GM19372 (cell line): ENCODE measurements at regions not wholly inside any gene's neighbourhood (a gene's known extent, or its start where the extent isn't known, plus 50 kb on each side); places are given as distances from the start of the nearest gene placed in this dataset.
"Not testable (repeated sequence)": the region's sequence is repeated elsewhere in the genome, so short reads cannot be mapped to it uniquely, and the experiment has no call there.

Experiments used
- ATAC-seq: cut with Tn5 transposase; IDR thresholded peaks from one replicate; pipeline ENCODE4 v1.9.1; 2021; ENCODE audit warnings: mild to moderate bottlenecking, low read depth, moderate library complexity; ENCODE audit not compliant: unreplicated experiment

DNA sequence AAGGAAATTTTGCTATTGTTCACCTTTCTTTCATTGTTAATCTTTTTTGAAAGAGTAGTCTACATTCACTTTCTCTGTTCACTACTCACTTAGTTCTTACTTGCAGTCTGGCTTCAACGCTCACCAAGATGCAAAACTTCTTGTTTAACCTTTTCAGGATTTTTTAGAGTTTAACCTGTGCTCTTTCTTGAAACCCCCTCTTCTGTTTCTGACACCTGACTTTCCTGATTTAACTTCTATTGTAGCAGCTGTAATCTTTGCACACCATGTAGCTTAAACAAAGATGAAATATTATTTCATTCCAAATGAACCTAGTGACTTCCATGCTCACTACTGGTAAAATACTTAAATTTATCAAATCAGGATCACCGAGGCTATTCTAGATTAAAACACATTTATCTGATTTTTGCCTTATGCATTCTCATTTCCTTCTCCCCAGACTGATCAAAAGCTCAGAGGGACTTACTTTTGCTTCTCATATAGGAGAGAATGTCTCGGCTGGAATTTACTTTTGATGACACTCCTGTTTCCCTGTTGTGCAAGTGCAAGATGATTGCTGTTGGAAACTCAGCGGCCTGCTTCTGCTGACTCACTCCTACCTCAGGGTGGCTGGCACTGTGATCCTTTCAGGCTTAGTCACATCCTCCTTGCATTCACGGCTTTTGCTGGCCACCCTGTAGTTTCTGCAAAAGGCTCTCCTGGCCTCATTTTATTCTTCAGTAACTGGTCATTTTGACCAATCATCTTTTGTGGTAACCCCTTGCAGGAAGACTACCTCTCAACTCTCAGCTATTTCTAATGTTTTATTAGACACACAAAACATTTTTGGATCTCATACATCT, 109.3 kb upstream of the IFNE start:
- ATAC-seq, result no peak

DNA sequence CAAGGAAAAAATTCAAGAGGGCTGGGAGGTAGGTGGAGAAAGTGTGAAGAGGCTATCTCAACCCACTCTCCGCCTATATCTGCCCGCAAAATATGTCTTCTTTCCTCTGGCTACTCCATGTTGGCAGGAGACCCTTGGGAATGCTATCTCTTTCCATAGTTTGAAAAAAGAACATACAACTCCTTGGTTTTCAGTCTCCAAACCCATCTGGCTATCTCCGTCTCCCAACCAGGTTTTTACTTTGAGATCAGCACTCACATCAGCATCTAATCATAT, 109.9 kb upstream of the IFNE start:
- ATAC-seq, result no peak

DNA sequence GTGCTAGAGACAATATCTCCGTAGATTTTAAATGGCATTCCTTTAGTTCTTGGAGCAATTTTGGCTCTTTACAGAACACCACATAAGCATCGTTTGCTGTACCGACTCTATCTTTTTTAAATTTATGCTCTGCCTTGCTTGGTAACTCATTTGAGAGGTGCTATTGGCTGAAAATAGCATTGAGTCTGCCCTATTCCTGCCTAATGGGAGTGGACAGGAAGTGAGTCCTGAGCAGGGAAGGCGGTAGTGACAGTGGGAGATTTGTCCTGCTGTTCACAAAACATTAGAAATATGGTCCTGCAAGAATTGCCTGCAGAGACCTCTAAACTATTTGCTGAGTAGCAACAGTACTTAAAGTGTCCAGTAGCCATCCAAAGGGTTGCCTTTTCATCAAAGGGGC, 115.2 kb upstream of the IFNE start:
- no peak for ATAC-seq

DNA sequence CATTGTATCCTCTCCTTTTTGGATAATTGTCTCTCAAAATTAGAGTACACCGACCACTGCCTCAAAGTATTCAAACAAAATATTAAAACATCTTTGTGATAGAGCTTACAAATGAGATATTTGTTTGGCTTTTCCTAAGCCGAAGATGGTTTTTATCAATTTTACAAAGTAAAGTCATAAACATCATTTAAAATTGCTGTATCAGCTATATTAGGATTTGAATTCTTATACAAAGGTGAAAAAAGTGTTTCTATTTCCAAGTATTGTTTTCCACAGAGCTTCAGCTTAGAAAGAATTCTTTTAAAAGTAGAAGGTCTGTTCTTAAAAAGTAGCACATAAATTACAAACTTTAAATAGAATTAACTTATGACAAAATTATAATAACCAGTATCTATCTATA, 116.6 kb upstream of the IFNE start:
- no peak for ATAC-seq

DNA sequence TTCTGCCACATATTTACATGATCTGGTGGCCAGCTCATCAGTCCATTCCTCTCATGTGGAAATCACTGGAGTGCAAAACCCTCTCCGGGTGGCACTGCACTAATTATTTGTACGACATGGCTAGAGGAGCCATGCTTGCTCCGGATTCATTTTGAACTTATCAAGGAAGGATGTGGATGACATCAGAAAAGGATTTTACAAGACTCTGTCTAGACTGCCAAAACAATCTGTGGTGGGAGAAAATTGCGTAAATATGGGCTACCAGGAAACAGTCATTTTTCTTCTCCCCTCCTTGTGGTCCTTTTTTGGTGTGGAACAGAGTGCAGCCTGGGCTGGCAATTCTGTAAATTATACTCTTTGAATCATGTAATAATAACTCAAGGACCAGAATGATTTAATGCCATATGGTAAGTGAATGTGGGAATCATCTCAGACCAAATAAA, 123.4 kb upstream of the IFNE start:
- ATAC-seq, result no peak

DNA sequence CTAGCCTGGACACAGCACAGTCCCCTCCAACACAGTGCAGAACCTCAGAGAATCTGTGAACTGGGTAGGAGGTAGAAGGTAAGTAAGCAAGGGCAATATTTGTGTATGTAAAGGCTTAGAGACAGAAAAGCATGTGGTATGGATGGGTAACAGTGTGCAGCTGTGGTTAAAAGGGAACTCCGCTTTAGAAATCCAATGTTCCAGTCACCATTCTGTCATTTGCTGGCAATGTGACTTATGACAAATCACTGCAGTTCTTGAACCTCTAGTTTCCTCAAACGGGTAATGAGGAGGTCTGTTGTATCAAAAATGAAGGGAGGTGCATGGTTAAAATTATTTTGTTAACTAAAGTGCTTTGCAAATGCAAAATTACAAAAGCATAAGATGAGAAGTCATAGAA, 125.5 kb upstream of the IFNE start:
- ATAC-seq, result no peak

DNA sequence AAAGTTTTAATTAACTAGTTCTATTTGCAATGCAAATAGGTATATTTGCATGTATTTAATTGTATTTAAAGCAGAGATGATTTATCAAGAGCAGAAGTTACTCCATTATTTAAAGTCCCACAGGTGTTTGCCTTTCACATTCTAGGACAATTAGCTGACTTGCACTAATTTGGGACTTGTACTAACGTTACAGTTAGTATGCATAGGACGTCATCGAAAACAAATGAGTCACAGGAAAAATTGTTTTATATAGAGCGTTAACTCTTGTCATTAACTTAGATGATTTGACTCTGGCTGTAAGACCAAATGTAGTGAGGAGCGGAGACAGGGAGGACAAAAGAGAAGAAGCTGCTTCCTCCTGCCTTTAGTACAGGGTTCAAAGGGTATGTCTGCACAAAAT, 126.1 kb upstream of the IFNE start:
- no peak for ATAC-seq

DNA sequence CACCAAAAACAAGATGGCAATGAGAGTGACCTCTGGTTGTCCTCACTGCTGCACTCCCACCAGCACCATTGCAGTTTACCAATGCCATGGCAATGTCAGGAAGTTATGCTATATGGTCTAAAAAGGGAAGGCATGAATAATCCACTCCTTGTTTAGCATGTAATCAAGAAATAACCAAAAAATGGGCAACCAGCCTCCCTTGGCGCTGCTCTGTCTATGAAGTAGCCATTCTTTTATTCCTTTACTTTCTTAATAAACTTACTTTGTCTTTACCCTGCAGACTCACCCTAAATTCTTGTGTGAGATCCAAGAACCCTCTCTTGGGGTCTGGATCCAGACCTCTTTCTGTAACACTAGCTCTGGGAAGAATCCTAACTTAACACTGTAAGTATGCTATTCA, 127.4 kb upstream of the IFNE start:
- no peak for ATAC-seq

DNA sequence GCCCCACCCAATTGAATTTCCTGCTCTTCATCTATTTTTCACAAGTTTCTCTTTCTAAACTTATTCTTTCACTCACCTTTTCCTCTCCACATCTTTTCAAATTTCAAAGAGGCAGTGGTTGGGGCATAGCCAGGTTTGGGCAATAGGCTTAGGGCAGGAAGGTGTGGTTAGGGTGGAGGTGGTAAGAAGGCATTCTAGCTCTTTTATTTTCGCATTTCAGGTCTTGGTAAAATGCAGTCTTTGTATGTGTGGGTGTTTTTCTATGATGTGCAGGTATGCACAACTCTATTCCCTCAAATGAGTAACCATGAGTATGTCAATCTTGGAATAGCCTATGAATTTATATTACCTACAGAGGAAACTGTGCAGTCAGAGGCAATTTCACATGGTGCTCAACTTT, 129.8 kb upstream of the IFNE start:
- no peak for ATAC-seq

DNA sequence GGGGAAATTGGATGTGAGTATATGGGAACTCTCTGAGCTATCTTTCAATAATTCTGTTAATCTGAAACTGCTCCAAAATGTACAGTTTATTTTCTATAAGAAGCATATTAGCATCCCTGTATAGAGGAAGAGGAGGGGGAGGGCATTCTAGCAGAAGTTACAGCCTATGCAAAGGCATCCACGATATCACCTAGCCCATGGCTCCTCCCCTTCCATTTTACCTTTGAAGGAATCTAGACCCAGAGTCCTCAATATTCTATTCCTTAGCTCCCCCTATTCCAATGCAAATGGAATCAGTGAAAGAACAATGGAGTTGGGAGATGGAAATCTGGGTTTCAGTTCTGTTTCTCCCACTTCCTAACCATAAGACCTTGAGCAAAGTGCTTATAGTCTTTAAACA, 132.9 kb upstream of the IFNE start:
- no peak for ATAC-seq

DNA sequence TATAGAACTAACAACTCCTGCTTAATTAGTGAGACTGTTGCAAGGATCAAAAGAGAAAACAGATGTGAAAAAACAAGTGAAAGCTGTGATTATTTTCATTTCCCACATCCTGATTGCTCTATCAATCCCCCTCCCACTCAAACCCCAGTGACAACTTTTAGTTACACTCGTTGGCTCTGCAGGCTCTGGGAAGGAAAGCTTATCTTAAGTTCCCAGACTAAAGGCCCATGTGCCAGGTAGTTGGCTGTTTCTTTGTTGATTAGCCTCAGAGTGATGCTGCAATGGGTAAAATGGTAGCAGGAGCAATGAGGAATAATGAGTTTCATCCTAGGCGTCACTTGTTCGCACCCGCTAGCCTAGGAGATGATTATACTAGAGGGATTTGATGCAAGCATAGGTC, 133.3 kb upstream of the IFNE start:
- no peak for ATAC-seq

DNA sequence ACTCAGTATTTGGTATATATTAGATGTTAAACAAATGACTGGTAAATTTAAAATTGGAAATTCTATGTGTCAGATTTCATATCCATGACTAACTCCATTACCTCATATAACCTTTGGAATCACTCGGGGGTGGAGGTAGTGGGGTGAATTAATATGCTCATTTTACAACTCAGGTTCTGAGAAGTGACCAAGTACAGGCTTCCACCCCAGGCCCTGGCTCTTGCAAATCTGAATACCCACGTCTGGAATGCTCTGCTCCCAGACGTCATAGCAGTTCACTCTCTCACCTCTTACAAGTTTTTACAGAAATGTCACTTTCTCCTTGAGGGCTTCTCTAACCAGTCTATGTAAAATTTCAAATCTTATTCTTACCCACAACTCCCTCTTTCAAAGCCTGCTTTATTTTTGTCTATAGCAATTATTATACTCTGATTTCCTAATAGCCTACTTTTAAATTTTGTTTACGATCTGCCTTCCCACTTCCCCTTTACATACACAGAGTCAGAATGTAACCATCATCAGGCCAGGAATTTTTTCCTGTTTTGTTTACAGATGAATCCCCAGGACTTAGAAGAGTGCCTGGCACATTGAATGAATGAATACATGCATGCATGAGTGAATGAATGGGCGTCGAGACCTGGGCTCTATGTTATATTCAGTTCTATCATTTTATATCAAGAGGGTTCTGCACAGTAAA, 134.1 kb upstream of the IFNE start:
- ATAC-seq, result no peak

DNA sequence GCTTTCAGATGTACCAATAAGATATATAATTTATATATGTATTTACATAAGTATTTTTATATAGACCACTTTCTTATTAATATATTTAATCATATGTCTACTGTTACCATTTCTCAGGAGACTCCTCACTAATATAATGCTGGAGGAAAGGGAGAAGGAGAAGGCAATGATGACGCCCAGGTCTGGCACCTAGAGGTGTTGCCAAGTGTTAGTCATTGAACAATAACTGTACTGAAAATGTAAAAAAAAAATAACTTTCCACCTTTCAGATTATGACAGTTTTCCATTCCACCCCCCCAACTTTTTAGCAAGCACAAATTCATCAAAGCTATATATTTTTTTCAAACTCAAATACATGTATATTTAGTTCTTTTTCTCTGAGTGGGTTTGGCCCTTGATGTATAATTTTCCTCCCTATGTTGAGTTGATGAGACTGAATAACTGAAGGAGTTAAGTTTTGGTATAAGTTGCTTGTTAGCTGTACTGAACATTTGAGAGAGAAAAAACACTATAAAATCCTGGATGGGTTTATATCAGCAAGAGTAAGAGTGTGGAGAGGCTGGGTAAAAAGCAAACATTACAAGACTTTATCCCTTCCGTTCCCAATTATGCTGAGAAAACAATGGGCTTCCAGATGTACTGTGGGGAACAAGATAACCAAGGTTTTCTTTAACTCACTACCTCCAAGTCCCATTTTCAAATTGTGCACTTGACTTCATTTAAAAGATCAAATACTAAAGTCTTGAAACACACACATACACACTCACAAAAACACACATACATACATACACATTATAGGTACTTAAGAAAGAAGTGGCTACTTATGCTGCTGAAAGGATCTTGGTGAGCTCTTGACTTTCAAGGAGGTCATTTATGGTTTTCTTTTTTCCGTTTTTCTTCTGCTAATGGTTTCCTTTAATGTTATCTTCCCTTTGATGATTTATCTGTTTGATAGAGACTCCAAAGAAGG, 142.8 kb upstream of the IFNE start:
- no peak for ATAC-seq

DNA sequence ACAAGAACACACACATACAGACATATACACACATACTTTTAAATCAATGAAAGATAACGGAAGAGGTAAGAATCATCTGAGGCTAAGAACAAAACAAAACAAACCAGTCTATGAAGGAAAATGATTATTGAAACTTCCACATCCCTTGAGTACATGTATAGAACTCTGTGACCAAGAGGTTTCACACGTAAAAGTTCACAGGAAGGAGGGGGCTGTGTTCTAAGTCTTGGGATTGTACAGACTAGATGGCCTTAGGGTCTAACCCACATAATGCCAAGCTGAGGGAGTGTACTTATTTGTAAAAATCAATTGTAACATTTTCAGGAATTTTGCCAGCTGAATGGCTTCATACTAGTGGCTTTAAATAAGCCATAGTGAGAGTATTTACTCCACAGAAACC, 144.4 kb upstream of the IFNE start:
- no peak for ATAC-seq

DNA sequence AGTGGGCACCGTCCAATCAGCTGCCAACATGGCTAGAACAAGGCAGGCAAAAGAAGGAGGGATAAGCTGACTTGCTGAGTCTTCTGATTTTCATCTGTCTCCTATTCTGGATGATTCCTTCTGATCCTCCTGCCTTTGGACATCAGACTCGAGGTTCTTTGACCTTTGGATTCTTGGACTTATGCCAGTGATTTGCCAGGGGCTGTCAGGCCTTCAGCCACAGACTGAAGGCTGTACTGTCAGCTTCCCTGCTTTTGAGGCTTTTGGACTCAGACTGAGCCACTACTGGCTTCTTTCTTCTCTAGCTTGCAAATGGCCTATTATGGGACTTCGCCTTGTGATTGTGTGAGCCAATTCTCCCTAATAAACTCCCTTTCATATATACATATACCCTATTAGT, 146.8 kb upstream of the IFNE start:
- ATAC-seq, result not testable (repeated sequence)

DNA sequence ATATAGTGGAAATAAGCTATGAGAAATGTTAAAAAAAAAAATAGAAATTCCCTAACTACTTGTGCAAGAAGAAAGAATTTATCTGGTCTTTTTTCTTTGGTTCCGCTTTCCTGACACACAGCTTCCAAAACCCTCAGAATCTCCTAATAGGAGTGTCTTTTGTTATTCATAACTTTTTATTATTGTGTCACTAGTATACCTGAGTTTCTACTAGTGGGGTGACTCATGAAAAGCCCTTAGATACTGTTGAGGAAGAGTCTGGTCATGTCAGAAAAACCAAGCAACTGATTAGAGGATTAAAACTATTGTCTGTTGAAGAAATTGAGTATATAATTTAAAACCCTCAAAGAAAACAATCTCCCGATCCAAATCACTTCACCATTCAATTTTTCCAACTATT, 152.8 kb upstream of the IFNE start:
- no peak for ATAC-seq

DNA sequence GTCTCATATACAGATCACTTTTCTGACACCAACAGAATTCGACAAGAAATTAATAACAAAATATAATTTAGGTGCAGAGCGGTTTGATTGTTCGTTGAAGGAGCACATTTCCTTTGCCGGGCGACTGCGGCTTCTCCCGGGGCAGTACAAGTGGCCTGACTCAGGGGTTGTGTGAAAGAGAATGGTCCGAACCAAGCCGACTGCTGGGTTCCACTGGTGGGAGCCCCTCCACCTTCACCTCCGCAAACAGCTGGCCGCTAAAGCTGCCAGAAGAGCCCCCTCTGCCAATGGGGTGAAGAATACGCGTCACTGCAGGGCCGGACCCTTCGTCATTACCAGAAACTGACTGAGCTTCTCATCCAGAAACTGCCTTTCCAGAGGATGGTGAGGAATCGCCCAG, 156.0 kb upstream of the IFNE start:
- no peak for ATAC-seq

DNA sequence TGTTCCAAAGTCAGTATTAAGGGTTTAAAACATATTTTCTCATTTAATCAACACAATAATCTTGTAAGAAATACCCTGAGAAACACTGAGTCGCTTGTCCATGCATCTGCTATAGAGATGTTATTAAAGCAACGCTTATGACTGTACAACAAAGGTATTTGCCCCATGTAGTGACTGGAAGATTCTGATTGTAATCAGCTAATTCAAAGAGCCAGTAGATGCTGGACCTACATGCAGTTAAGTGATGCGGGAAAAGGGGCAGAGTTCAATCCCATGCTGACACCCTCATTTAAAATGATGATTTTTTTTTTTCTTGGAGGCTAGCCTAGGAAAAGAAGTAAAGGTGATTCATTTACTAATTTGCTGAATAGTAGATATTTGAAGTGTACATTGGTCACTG, 149.3 kb upstream of the MTAP start:
- no peak for ATAC-seq

DNA sequence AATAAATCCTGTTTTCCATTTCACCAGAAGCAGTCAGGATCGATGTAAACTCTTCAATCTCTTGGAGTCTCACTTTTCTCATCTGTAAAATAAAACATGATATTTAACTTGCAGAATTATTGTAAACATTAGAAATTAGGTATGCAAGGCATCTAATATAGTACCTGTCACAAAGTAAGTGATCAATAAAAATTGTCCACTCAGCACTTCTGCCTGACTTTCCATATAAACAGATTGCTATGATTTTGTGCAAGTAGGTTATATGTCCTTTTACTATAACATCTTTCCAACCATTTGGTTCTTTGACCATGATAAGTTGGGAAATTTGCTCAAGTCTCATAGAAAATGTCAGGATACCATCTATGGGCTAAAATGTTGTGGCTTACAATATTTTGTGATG, 148.8 kb upstream of the MTAP start:
- no peak for ATAC-seq

DNA sequence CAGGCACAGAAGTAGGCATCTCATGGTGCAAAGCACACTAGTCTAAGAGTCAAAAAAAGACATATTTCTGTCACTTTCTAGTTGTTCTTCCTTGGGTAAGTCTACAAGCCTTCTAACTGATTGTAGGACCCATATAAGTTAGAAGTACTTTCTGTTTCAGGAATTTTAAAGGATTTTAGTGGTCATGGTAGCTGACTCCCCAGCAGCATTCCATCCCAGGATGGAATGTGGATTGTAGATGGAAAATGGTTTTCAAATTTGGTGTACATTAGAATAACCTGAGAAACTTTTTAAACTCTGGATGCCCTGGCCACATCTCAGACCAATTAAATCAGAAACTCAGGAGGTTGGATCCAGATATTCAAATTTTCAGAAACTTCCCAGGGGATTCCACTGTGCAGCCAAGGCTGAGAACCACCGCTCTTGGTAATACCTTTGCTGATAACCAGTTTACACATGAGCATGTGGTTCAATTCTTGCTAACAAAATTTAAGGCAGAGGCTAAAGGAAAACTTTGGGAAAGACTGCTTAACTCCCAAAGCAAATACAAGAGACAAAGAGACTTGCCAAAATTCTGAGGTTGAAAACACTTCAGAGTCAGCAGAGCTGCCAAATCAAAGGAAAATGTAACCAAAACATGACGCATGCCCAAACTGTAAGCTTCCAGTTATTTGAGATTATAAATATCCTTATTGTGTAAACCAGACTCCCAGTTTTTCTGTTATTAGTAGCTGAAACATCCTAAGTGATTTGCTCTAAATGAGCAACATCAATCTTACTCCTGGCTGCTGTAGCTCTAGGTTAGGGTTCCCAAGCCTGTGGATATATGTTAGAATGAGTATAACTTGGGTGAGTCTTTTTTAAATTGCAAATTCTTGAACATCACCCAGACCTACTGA, 145.4 kb upstream of the MTAP start:
- no peak for ATAC-seq
